ENCODE measurements at regions not wholly inside any gene's neighbourhood (a gene's known extent, or its start where the extent isn't known, plus 50 kb on each side); places are given as distances from the start of the nearest gene placed in this dataset.

DNA sequence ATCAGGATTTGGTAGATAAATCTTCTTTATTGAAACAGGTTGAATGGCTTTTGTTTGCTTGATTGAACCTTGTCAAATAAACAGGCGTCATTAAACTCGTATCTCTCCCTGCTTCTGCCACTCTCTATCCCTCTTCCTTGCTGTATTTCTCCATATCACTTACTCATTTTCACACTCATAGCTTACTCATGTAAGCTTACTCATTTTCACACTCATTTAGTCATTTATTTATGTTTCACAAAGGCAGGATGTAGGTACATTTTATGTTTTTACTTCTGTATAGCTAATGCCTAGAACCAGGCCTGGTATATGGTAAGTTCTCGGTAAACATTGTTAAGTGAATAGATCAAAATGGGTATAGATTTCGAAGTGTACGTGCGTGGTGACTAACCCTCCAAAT is 450.0 kb downstream of the PMP22 start (continued):
- TF ChIP-seq CEBPB (IDR thresholded peaks at IDR 0.05; ENCODE audit: low read depth) (no peak), POLR2A (IDR thresholded peaks at IDR 0.05; ENCODE audit: borderline replicate concordance, extremely low read depth, insufficient read depth, insufficient read length) (no peak), MAX (IDR thresholded peaks at IDR 0.05) (no peak)
- TF ChIP-seq, protein P1, sequence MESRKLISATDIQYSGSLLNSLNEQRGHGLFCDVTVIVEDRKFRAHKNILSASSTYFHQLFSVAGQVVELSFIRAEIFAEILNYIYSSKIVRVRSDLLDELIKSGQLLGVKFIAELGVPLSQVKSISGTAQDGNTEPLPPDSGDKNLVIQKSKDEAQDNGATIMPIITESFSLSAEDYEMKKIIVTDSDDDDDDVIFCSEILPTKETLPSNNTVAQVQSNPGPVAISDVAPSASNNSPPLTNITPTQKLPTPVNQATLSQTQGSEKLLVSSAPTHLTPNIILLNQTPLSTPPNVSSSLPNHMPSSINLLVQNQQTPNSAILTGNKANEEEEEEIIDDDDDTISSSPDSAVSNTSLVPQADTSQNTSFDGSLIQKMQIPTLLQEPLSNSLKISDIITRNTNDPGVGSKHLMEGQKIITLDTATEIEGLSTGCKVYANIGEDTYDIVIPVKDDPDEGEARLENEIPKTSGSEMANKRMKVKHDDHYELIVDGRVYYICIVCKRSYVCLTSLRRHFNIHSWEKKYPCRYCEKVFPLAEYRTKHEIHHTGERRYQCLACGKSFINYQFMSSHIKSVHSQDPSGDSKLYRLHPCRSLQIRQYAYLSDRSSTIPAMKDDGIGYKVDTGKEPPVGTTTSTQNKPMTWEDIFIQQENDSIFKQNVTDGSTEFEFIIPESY (IDR thresholded peaks at IDR 0.05; ENCODE audit: extremely low read depth, insufficient replicate concordance, low read length), result no peak

DNA sequence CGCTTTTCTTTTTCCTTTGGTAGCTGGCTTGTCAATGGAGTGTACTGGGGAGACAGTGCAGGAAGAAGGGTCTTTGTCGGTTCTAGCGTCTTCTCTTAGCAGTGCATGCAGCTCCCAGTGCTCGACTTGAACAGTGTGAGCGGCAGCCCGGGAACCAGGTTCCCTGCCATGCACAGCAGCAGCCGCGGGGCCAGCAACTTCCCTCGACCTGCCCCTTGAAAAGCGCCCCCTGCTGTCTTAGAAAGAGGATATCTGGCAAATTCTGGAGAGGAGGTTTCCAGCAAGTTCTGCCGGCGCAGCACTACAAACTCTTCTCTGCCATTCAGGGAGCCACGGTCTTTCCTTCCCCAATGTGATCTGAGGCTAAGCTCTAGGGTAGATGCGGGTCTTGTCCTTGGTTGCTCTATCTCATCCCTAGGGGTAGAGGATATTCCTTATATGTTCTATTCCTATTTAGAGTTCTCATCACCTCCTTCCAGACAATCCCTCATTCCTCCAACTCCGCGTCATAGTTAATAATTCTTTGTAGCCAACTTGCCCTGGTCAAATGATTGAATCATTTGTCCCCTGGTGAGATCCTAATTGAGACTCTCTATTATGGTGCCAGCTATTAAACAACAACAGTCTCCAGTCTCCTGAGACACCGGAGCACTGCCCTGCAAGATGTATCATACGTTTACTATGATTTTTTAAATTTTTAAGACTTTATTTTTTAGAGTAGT is 451.3 kb downstream of the PMP22 start:
- no TSS peak for BruUV-seq (replicated peaks)
- no peaks in the 10 kb centered on the region for H3K79me2 ChIP-seq (ENCODE audit: insufficient read depth, low read length)
- no peaks in the 10 kb centered on the region for H3K27me3 ChIP-seq (ENCODE audit: insufficient read depth, low read length)
- ATAC-seq (0 out of 2 replicates have a peak, but pooled peaks have one; percentile 36), DNase-seq (ENCODE audit: low read depth, low spot score) (no peak)
- no peaks in the 10 kb centered on the region for H4K20me1 ChIP-seq (ENCODE audit: insufficient read depth)
- H3K4me1 ChIP-seq (ENCODE audit: control insufficient read depth in 1 of 2, insufficient read depth in 2 of 2, low read length in 2 of 2), result no peaks in the 10 kb centered on the region
- no peaks in the 10 kb centered on the region for H3K9me2 ChIP-seq (ENCODE audit: insufficient read depth)
- RAD21 ChIA-PET (ENCODE audit: low non-redundant PET in 1 of 2, low total read pairs in 2 of 2, uncharacterized antibody in 2 of 2, unreplicated experiment in 2 of 2), result no interaction called here
- H3K9me3 ChIP-seq (ENCODE audit: control insufficient read depth in 1 of 2, insufficient read depth in 1 of 2, low read depth in 1 of 2, low read length in 2 of 2), result no peaks in the 10 kb centered on the region; a peak in 1 of 4 replicates
- H3K4me3 ChIP-seq (replicated peaks in 1 of 2; ENCODE audit: low read depth in 1 of 2, low read length in 2 of 2), result no peak overlapping the region
- intact Hi-C loops (cut with micrococcal nuclease), result loop anchor here (2.0 kb wide), 1 partner anchor 1215 kb away; no protein-coding TSS in a partner anchor
- H3K36me3 ChIP-seq (ENCODE audit: control insufficient read depth in 1 of 2, insufficient read depth in 2 of 2, low read length in 2 of 2), result no peaks in the 10 kb centered on the region; a peak in 1 of 4 replicates
- no peak overlapping the region for H3K4me2 ChIP-seq (ENCODE audit: low read length)
- no peak overlapping the region for H3K9ac ChIP-seq (ENCODE audit: low read length)
- POLR2A ChIA-PET, result no interaction called here
- CTCF ChIA-PET, result no interaction called here
- no peak overlapping the region for H3K27ac ChIP-seq (ENCODE audit: low read depth, low read length)
- no peak for TF ChIP-seq EZH2phosphoT487 (IDR thresholded peaks at IDR 0.05; ENCODE audit: borderline replicate concordance)
- TF ChIP-seq RAD21 (IDR thresholded peaks at IDR 0.05; ENCODE audit: low read depth), result 0 out of 2 replicates have a peak, but pooled peaks have one; percentile 7
- peak in 2 of 3 experiments; percentile 33 to 34; a peak in 2 of 6 replicates for TF ChIP-seq CTCF (IDR thresholded peaks at IDR 0.05 in 2 of 3, conservative IDR thresholded peaks at IDR 0.05 in 1 of 3; ENCODE audit: borderline replicate concordance in 1 of 3, insufficient read depth in 1 of 3, low read depth in 2 of 3, low read length in 2 of 3)
- no peak overlapping the region for H2AFZ ChIP-seq (ENCODE audit: low read depth, low read length, poor library complexity, severe bottlenecking)
